Left lung (tissue), 4 donors: ENCODE measurements at regions not wholly inside any gene's neighbourhood (a gene's known extent, or its start where the extent isn't known, plus 50 kb on each side); places are given as distances from the start of the nearest gene placed in this dataset.
A peak's percentile ranks its signal among the peaks of the same experiment; 100 is the strongest.

Experiments used
- ATAC-seq: fragments of 200-7000 bp; cut with Tn5 transposase; one replicate; pipeline ENCODE4 v1.9.1; 2020; ENCODE audit warnings: moderate library complexity
- DNase-seq, 4 donors: peaks; one replicate each; pipeline ENCODE4 v3.0.0-alpha.2; 2013 to 2020
- H3K27ac ChIP-seq, 2 donors: fragments of 200-600 bp; sonication (generic) in 1 of 2; one replicate each; pipeline versions ENCODE4 v1.5.0 to v1.8.0; 2020 to 2021
- H3K27me3 ChIP-seq, 2 donors: fragments of 200-600 bp; sonication (generic) in 1 of 2; one replicate each; pipeline versions ENCODE4 v1.5.0 to v1.8.0; 2020 to 2021
- H3K36me3 ChIP-seq, 2 donors: fragments of 200-600 bp; sonication (generic) in 1 of 2; one replicate each; pipeline versions ENCODE4 v1.5.0 to v1.8.0; 2020 to 2021
- H3K4me1 ChIP-seq, 2 donors: fragments of 200-600 bp; one replicate each; pipeline ENCODE4 v1.8.0; 2021
- H3K4me3 ChIP-seq, 2 donors: fragments of 200-600 bp; sonication (generic) in 1 of 2; one replicate each; pipeline versions ENCODE4 v1.5.0 to v1.8.0; 2020 to 2021; ENCODE audit warnings: mild to moderate bottlenecking in 1 of 2
- H3K9me3 ChIP-seq, 2 donors: fragments of 200-600 bp; sonication (generic) in 1 of 2; one replicate each; pipeline versions ENCODE4 v1.5.0 to v1.8.0; 2020 to 2021
- intact Hi-C, 2 donors: fragments of 100-400 bp; cut with DNase I; formaldehyde crosslinking; loops; one replicate each; pipeline versions ENCODE4 v1.11.2 to v1.14.2; 2022
- TF ChIP-seq, protein P1 (sequence below), 2 donors: fragments of 200-600 bp; sonication (generic) in 1 of 2; IDR thresholded peaks; one replicate each; pipeline versions ENCODE4 v1.5.0 to v1.8.0; 2021; ENCODE audit warnings: antibody characterized with exemption in 2 of 2
- donor health status: DM: no; HTN: yes; CAD: no.
- donor health status: DM: no; HTN: no; CAD: no.

DNA sequence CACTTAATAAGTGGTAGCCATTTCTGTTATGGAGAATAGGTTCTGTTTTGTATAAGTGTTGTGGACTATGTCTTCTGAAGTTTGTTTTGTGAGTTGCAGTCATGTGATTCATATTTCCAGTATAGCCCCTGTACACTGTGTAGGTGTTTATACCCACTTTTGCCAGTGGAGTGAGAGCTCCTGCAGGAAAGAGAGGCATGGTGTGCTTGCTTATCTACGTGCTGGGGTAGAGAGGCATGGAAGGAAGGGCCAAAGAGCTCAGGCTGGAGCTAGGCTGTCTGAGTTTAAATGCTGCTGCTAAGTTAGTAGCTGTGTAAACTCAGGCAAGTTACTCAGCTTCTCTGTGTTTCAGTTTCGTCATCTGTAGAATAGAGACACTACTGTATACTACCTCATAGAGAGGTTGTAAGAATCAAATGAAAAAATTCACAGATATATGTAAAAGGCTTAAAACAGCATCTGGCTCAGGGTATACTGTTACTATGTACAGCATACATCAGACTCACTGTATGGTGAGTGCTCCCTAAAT, 88.2 kb upstream of the SLC38A2 start:
- TF ChIP-seq, protein P1, sequence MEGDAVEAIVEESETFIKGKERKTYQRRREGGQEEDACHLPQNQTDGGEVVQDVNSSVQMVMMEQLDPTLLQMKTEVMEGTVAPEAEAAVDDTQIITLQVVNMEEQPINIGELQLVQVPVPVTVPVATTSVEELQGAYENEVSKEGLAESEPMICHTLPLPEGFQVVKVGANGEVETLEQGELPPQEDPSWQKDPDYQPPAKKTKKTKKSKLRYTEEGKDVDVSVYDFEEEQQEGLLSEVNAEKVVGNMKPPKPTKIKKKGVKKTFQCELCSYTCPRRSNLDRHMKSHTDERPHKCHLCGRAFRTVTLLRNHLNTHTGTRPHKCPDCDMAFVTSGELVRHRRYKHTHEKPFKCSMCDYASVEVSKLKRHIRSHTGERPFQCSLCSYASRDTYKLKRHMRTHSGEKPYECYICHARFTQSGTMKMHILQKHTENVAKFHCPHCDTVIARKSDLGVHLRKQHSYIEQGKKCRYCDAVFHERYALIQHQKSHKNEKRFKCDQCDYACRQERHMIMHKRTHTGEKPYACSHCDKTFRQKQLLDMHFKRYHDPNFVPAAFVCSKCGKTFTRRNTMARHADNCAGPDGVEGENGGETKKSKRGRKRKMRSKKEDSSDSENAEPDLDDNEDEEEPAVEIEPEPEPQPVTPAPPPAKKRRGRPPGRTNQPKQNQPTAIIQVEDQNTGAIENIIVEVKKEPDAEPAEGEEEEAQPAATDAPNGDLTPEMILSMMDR (IDR thresholded peaks at IDR 0.05) = no peak
- DNase-seq (no peak), ATAC-seq (no peak)
- intact Hi-C loops = no loop called here
- Histone ChIP-seq H3K4me3 (no peak overlapping the region), H3K27me3 (no peaks in the 10 kb centered on the region), H3K27ac (peak overlapping the region in 1 of 2 donors; percentile 86), H3K36me3 (no peaks in the 10 kb centered on the region), H3K4me1 (peaks cover 9 to 40% of the 10 kb centered on the region in 2 donors), H3K9me3 (no peaks in the 10 kb centered on the region)

DNA sequence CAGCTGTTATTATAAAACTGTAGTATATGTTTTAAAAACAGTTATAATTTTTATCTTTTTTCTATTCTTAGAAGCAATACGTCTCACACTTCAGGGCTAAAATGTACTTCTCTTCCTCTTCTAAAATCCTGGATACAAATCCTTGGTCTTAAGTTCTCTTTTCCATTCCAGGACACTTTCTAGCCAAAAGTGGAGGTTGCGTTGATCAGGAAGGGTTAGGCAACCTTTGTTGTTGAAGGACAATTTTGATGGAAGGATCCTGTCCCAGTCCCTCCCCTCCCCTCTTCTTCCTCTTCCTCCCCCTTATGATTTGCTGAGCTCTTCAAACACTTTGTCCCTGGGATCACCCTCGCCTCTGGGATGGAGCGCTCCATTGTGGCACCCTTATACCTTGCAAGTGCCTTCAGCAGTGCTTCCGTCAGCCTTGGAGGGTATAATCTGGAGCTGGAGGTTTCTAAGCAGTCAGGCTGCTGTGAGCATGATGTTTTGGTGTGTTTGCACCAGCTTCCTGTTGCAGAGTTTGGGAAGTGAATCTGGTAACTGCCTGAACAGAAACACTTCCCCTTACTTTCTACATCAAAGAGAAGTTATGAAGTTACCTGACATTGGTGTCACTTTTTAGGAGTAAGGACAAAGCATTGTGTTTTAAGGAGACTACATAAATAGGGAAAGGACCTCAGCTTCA, 87.4 kb upstream of the SLC38A2 start:
- H3K36me3 ChIP-seq = no peaks in the 10 kb centered on the region
- peaks cover 9 to 47% of the 10 kb centered on the region in 2 donors for H3K4me1 ChIP-seq
- H3K27me3 ChIP-seq = no peaks in the 10 kb centered on the region
- TF ChIP-seq, protein P1 (IDR thresholded peaks at IDR 0.05) = no peak
- H3K4me3 ChIP-seq = no peak overlapping the region
- DNase-seq (no peak), ATAC-seq (peak; percentile 43)
- H3K9me3 ChIP-seq = no peaks in the 10 kb centered on the region
- intact Hi-C loops = no loop called here
- peak overlapping the region in 1 of 2 donors; percentile 86 for H3K27ac ChIP-seq

DNA sequence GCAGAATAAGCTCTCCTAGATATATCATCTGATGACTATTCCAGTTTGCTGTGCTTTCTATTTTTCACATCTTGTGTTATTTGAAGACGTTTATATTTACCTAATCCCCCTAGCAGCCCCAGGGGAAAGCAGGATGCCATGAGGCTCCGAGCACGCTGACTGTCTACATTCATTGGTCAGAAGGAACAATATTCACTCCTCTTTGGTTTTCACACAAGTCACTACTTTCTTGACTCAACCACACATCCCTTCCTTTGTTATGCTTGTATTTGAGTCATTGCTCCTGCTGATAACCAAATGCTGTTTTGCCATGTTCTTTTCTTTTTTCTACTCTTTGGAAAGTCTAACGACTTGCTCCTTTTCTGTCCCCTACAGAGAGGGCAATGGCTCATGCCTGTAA, 86.5 kb upstream of the SLC38A2 start:
- intact Hi-C loops = no loop called here
- H3K4me1 ChIP-seq = peaks cover 9 to 47% of the 10 kb centered on the region in 2 donors
- no peak overlapping the region for H3K4me3 ChIP-seq
- peak overlapping the region in 1 of 2 donors; percentile 86 for H3K27ac ChIP-seq
- TF ChIP-seq, protein P1 (IDR thresholded peaks at IDR 0.05) = no peak
- no peaks in the 10 kb centered on the region for H3K27me3 ChIP-seq
- ATAC-seq (no peak), DNase-seq (no peak)
- H3K36me3 ChIP-seq = no peaks in the 10 kb centered on the region
- no peaks in the 10 kb centered on the region for H3K9me3 ChIP-seq

DNA sequence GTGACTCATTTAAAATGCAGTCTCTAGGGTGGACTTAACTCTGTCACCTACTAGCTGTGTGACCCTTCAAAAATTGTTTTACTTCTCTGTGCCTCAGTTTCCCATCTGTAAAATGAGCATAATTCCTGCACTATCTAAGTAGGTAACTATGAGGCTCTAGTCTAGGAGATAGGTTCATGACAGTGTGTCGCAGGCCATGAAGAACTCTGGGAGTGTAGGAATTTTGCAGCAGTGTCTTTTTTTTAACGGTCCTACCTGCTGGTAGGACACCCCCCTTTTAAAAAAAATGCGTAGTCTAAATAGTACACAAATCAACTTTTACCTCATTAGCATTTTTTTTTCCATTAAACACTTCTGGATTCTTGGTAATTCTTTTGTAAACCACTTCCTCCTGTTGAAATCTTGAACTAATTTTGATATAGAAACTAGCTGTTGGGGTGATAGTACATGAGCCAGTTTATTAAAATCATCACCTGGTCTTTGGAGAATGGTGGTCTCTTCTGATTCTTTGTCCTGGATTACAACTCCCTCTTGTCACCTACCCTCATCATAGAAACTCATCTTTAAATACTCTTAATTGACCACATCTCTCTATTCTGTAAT, 86.0 kb upstream of the SLC38A2 start:
- Histone ChIP-seq H3K4me3 (no peak overlapping the region), H3K9me3 (no peaks in the 10 kb centered on the region), H3K27me3 (no peaks in the 10 kb centered on the region), H3K27ac (peak overlapping the region in 1 of 2 donors; percentile 86), H3K36me3 (no peaks in the 10 kb centered on the region), H3K4me1 (peaks cover 9 to 47% of the 10 kb centered on the region in 2 donors)
- DNase-seq (no peak), ATAC-seq (no peak)
- intact Hi-C loops = no loop called here
- TF ChIP-seq, protein P1 (IDR thresholded peaks at IDR 0.05) = no peak

DNA sequence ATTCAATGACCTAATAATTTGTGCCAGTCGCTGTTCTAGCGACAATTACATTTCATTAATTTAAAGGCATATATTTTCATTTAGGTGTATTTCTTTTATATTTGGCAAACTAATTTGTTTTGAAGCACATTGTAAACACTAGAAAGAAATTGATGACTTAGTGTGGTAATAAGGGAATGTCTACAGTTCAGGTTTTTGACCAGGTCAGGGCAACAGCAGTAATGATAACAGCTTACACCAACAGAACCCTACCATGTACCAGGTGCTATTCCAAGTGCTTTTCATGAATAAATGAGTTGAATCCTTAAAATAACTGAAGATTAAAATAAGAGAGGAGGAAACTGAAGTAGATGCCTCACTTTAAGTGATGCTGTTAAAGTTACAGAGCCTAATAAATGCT, 85.4 kb upstream of the SLC38A2 start:
- intact Hi-C loops = no loop called here
- TF ChIP-seq, protein P1 (IDR thresholded peaks at IDR 0.05) = no peak
- no peak for ATAC-seq
- no peaks in the 10 kb centered on the region for H3K27me3 ChIP-seq
- no peak overlapping the region for H3K27ac ChIP-seq
- no peaks in the 10 kb centered on the region for H3K9me3 ChIP-seq
- H3K4me1 ChIP-seq = peaks cover 9 to 47% of the 10 kb centered on the region in 2 donors
- H3K4me3 ChIP-seq = no peak overlapping the region
- no peaks in the 10 kb centered on the region for H3K36me3 ChIP-seq
- no peak for DNase-seq
